ENCODE measurements at regions not wholly inside any gene's neighbourhood (a gene's known extent, or its start where the extent isn't known, plus 50 kb on each side); places are given as distances from the start of the nearest gene placed in this dataset.

DNA sequence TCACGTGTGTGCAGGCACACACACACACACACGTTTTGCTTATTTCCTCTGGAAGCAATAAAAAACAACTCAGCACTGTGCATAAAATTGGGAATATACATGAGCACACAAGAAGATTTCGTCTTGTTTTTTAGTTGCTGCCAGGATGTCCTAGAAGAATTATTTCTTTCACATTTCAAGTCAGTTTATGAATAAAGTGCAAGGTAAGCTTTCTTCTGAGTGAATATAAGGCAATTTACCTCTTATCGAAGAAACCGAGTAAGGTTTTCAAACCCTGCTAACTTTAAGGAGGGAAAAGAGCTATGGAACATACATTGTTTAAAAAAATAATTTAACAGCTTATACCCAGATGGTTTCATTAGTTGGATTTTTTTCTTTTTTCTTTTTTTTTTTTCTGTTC, 855.4 kb upstream of the NR2F2 start:
- TF ChIP-seq, protein P1, sequence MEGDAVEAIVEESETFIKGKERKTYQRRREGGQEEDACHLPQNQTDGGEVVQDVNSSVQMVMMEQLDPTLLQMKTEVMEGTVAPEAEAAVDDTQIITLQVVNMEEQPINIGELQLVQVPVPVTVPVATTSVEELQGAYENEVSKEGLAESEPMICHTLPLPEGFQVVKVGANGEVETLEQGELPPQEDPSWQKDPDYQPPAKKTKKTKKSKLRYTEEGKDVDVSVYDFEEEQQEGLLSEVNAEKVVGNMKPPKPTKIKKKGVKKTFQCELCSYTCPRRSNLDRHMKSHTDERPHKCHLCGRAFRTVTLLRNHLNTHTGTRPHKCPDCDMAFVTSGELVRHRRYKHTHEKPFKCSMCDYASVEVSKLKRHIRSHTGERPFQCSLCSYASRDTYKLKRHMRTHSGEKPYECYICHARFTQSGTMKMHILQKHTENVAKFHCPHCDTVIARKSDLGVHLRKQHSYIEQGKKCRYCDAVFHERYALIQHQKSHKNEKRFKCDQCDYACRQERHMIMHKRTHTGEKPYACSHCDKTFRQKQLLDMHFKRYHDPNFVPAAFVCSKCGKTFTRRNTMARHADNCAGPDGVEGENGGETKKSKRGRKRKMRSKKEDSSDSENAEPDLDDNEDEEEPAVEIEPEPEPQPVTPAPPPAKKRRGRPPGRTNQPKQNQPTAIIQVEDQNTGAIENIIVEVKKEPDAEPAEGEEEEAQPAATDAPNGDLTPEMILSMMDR (IDR thresholded peaks at IDR 0.05; ENCODE audit: low read length) = no peak
- no peak for TF ChIP-seq EZH2phosphoT487 (IDR thresholded peaks at IDR 0.05; ENCODE audit: low read length)

All from MM.1S (cell line).